Ovary (tissue), 7 donors: ENCODE measurements at regions not wholly inside any gene's neighbourhood (a gene's known extent, or its start where the extent isn't known, plus 50 kb on each side); places are given as distances from the start of the nearest gene placed in this dataset.

Source experiments
- DNase-seq, 5 donors: peaks; one replicate each; pipeline ENCODE4 v3.0.0-alpha.2; 2019 to 2020
- H3K27ac ChIP-seq, 2 donors: fragments of 200-600 bp; one replicate each; pipeline versions ENCODE4 v1.5.1 to v1.8.0; 2019 to 2022
- H3K27me3 ChIP-seq: fragments of 200-600 bp; one replicate; pipeline ENCODE4 v1.8.0; 2022
- H3K36me3 ChIP-seq: fragments of 200-600 bp; sonication (generic); one replicate; pipeline ENCODE4 v1.5.1; 2019
- H3K4me1 ChIP-seq: one replicate; pipeline ENCODE4 v1.8.1; 2013; ENCODE audit warnings: mild to moderate bottlenecking, moderate library complexity; ENCODE audit not compliant: insufficient read depth
- H3K4me3 ChIP-seq: fragments of 200-600 bp; sonication (generic); one replicate; pipeline ENCODE4 v1.5.1; 2017
- H3K9me3 ChIP-seq, 2 donors: fragments of 200-600 bp in 1 of 2; sonication (generic) in 1 of 2; one replicate each; pipeline versions ENCODE4 v1.5.1 to v1.8.1; 2013 to 2019; ENCODE audit warnings: mild to moderate bottlenecking in 1 of 2, moderate library complexity in 1 of 2
- EP300 ChIP-seq: sonication (generic); formaldehyde crosslinking; IDR thresholded peaks from one replicate; pipeline ENCODE4 v1.6.1; 2017; ENCODE audit warnings: antibody characterized with exemption
- POLR2A ChIP-seq: fragments of 450-650 bp; IDR thresholded peaks from one replicate; pipeline ENCODE4 v1.6.1; 2017; ENCODE audit warnings: antibody characterized with exemption, mild to moderate bottlenecking, moderate library complexity
- WGBS, 3 donors: extraction: QIAGEN DNeasy Blood & Tissue Kit in 1 of 3; methylation state at CpG; one replicate each; pipeline versions ENCODE4 v1.1.5 to v1.1.7; 2013 to 2017; 5-methylcytosine and 5-hydroxymethylcytosine counted together
- intact Hi-C, 4 donors: fragments of 100-400 bp; cut with DNase I; formaldehyde crosslinking; loops; one replicate each; pipeline versions ENCODE4 v1.11.0 to v1.15.1; 2022 to 2023
- TF ChIP-seq, protein P1 (sequence below), 3 donors: fragments of 450-650 bp in 2 of 3; fragments of 200-600 bp in 1 of 3; IDR thresholded peaks; one replicate each; pipeline versions ENCODE4 v1.5.1 to v1.8.0; 2016 to 2022; ENCODE audit warnings: antibody characterized with exemption in 3 of 3, mild to moderate bottlenecking in 1 of 3
- donor health status: DM: no; HTN: no; CAD: no; lungs with moderate emphysema.
- donor health status: DM: no; HTN: no; CAD: no.
- donor health status: Bipolar disorder and iron deficiency.
- donor health status: DM: no; HTN: no; CAD: no.
- donor health status: DM: yes; HTN: yes; CAD: no.

GRCh38 chr5:105685884-105686283, 1984.9 kb downstream of the EFNA5 start:
- intact Hi-C loops: no loop called here
- Histone ChIP-seq H3K36me3 (no peaks in the 10 kb centered on the region), H3K27ac (no peak overlapping the region), H3K4me1 (no peaks in the 10 kb centered on the region), H3K4me3 (no peak overlapping the region), H3K9me3 (no peaks in the 10 kb centered on the region), H3K27me3 (no peaks in the 10 kb centered on the region)
- DNase-seq: no peak
- WGBS, 3 donors: 90 to 93% (median 91%) methylated on average over 5 of the region's 5 CpGs
- TF ChIP-seq EP300 (no peak), POLR2A (no peak)
- TF ChIP-seq, protein P1, sequence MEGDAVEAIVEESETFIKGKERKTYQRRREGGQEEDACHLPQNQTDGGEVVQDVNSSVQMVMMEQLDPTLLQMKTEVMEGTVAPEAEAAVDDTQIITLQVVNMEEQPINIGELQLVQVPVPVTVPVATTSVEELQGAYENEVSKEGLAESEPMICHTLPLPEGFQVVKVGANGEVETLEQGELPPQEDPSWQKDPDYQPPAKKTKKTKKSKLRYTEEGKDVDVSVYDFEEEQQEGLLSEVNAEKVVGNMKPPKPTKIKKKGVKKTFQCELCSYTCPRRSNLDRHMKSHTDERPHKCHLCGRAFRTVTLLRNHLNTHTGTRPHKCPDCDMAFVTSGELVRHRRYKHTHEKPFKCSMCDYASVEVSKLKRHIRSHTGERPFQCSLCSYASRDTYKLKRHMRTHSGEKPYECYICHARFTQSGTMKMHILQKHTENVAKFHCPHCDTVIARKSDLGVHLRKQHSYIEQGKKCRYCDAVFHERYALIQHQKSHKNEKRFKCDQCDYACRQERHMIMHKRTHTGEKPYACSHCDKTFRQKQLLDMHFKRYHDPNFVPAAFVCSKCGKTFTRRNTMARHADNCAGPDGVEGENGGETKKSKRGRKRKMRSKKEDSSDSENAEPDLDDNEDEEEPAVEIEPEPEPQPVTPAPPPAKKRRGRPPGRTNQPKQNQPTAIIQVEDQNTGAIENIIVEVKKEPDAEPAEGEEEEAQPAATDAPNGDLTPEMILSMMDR (IDR thresholded peaks at IDR 0.05): no peak

DNA sequence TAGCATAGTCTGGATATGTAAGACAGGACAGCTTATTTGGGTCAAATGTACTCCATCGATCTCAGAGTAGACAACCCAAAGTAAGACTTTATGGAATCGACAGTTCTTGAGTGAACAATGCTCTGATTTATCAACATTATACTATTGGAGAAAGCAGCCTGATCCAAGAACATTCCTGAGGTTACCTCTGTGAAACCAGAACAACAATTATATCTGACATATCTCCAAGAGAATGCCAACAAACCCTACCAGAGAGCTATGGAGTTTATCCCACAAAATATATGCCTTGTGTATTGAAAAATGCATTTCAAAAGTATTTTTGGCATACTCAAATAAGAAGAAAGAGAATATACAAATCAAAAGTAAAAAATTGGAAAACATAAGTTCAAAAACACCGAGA, 1985.9 kb downstream of the EFNA5 start:
- Histone ChIP-seq H3K4me1 (no peaks in the 10 kb centered on the region), H3K4me3 (no peak overlapping the region), H3K9me3 (no peaks in the 10 kb centered on the region), H3K27ac (no peak overlapping the region), H3K27me3 (no peaks in the 10 kb centered on the region), H3K36me3 (no peaks in the 10 kb centered on the region)
- intact Hi-C loops: no loop called here
- WGBS, 3 donors: 91 to 96% (median 91%) methylated on average over 3 of the region's 3 CpGs
- TF ChIP-seq, protein P1 (IDR thresholded peaks at IDR 0.05): no peak
- TF ChIP-seq EP300 (no peak), POLR2A (no peak)
- no peak for DNase-seq

DNA sequence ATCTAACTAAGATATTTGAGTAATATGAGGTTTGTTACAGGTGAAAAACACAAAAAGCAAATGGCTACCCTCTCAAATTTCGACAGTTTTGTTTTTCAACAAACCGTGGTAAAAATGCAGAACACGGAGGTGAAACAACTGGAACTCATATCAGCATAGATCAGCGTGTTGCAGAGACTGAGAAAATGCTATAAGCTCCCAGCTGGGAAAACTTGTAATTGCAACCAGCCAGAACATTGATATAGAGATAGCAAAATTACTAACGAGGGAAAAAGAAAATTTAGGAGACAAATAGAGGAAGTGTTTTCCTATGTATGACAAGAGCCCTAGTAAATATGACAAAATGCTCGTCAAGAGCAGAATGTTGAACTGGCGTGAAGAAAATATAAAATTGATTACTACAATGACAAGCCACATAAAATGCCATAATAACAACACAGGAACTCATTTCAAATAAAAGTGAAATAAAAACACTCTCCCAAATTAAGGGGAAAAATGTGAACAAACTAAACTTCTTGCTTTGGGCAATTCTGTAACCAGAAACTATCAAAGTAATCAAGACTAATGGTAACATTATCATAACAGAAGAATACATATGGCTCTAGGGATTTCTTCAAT, 1989.8 kb downstream of the EFNA5 start:
- Histone ChIP-seq H3K4me3 (no peak overlapping the region), H3K9me3 (no peaks in the 10 kb centered on the region), H3K36me3 (no peaks in the 10 kb centered on the region), H3K27ac (no peak overlapping the region), H3K4me1 (no peaks in the 10 kb centered on the region), H3K27me3 (no peaks in the 10 kb centered on the region)
- 81 to 86% (median 85%) methylated on average over 7 of the region's 7 CpGs for WGBS, 3 donors
- TF ChIP-seq POLR2A (no peak), EP300 (no peak)
- TF ChIP-seq, protein P1 (IDR thresholded peaks at IDR 0.05): no peak
- no peak for DNase-seq
- intact Hi-C loops: no loop called here

DNA sequence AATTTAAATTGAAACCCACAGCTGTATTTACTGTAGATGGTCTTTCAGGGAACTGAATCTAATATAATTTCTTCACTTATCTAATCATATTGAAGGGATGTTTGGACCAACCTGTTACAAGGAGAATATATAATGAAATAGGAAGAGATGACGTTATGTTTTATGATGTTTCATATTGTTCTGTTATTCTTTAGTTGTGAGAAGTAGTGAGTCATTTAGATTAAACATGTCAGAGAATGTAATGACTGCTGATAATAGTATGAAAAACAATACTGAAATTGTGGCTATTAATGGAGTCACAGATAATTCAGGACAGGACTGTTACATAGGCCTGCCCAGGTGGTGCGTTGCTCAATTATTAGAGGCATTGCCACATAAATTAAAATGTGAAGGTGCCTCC, 1993.4 kb downstream of the EFNA5 start:
- no peak overlapping the region for H3K27ac ChIP-seq
- H3K4me3 ChIP-seq: no peak overlapping the region
- H3K9me3 ChIP-seq: no peaks in the 10 kb centered on the region
- no peak for DNase-seq
- intact Hi-C loops: no loop called here
- TF ChIP-seq EP300: no peak
- TF ChIP-seq, protein P1 (IDR thresholded peaks at IDR 0.05): no peak
- no peak for TF ChIP-seq POLR2A
- no peaks in the 10 kb centered on the region for H3K27me3 ChIP-seq
- no peaks in the 10 kb centered on the region for H3K36me3 ChIP-seq
- no peaks in the 10 kb centered on the region for H3K4me1 ChIP-seq
- WGBS, 3 donors: 65 to 67% (median 66%) methylated on average over 2 of the region's 2 CpGs
